ENCODE measurements at regions not wholly inside any gene's neighbourhood (a gene's known extent, or its start where the extent isn't known, plus 50 kb on each side); places are given as distances from the start of the nearest gene placed in this dataset.

- in situ Hi-C loops (cut with MboI; ENCODE audit: low sequenced_read_pairs) (no loop called here), intact Hi-C loops (cut with micrococcal nuclease) (no loop called here), dilution Hi-C loops (cut with HindIII; ENCODE audit: low sequenced_read_pairs, unreplicated experiment) (no loop called here)
- Histone ChIP-seq H4K20me1 (ENCODE audit: insufficient read depth, low read length) (no peaks in the 10 kb centered on the region), H3K18ac (ENCODE audit: low read depth, low read length) (no peak overlapping the region), H3K79me1 (ENCODE audit: low read depth in 1 of 2, low read length in 2 of 2) (no peaks in the 10 kb centered on the region), H2BK5ac (ENCODE audit: low read depth, low read length, poor library complexity, severe bottlenecking) (no peak overlapping the region), H3K14ac (replicated peaks; ENCODE audit: low read depth, low read length) (no peak overlapping the region), H3K9ac (ENCODE audit: low read depth, low read length) (no peak overlapping the region), H3K4me2 (ENCODE audit: low read depth, low read length) (no peak overlapping the region), H3K9me1 (ENCODE audit: insufficient read depth, low read length) (no peaks in the 10 kb centered on the region), H2BK20ac (ENCODE audit: low read depth, low read length) (no peak overlapping the region), H2AK9ac (replicated peaks; ENCODE audit: low read depth, low read length, poor library complexity) (no peak overlapping the region), H3K4ac (ENCODE audit: low read depth, low read length) (no peak overlapping the region), H4K8ac (ENCODE audit: low read depth in 2 of 2, low read length in 2 of 2) (no peak overlapping the region), H2BK120ac (ENCODE audit: low read depth, low read length) (no peak overlapping the region), H2BK15ac (ENCODE audit: low read depth, low read length) (no peak overlapping the region), H2AK5ac (ENCODE audit: low read depth, low read length) (no peak overlapping the region), H3K56ac (ENCODE audit: extremely low read depth, insufficient read depth, low read length) (no peak overlapping the region), H3K4me1 (ENCODE audit: control insufficient read depth, insufficient read depth, low read length) (no peaks in the 10 kb centered on the region), H3K4me3 (ENCODE audit: insufficient read depth, low read depth, low read length) (no peak overlapping the region), H2AFZ (replicated peaks; ENCODE audit: low read length, poor library complexity) (no peak overlapping the region), H4K5ac (ENCODE audit: low read depth, low read length) (no peak overlapping the region), H3K9me3 (ENCODE audit: control insufficient read depth, insufficient read depth, low read length) (no peaks in the 10 kb centered on the region), H3K27ac (ENCODE audit: insufficient read depth, low read length) (no peak overlapping the region), H3K36me3 (ENCODE audit: control insufficient read depth, insufficient read depth, low read length) (no peaks in the 10 kb centered on the region), H3K23ac (ENCODE audit: low read depth, low read length) (no peak overlapping the region), H3K27me3 (ENCODE audit: control insufficient read depth, insufficient read depth, low read length) (no peaks in the 10 kb centered on the region), H4K91ac (ENCODE audit: insufficient read depth, low read depth, low read length) (no peak overlapping the region)
- WGBS, 2 experiments (ENCODE audit: extremely low coverage in 2 of 2, insufficient read length in 1 of 2): no CpG with 5 or more reads among the region's 1 CpG
- no TSS peak for BruUV-seq (replicated peaks)
- POLR2A ChIA-PET (ENCODE audit: unreplicated experiment): no interaction called here
- TF ChIP-seq MAFK (IDR thresholded peaks at IDR 0.05; ENCODE audit: low read depth, low read length): no peak
- ATAC-seq (ENCODE audit: low read depth) (no peak), DNase-seq (no peak)
- CTCF ChIA-PET: interaction anchor here (0.6 kb wide), 1 partner anchor 27 kb away, joined by 3 read pairs; no protein-coding TSS in a partner anchor
These were observed 169.0 kb downstream of the BEND2 start for GRCh38 chrX:18051690-18052089.

Data from IMR-90 (cell line).